Spleen (tissue), 11 donors: ENCODE measurements at regions not wholly inside any gene's neighbourhood (a gene's known extent, or its start where the extent isn't known, plus 50 kb on each side); places are given as distances from the start of the nearest gene placed in this dataset.

Source experiments
- DNase-seq: peaks from one replicate; pipeline ENCODE4 v3.0.0-alpha.2; 2020
- H3K27ac ChIP-seq, 8 donors: fragments of 200-600 bp; sonication (generic) in 7 of 8; 1 replicate in 4 of 8; 2 replicates in 4 of 8; pipeline versions ENCODE4 v1.5.0 to v1.8.0; 2016 to 2021; ENCODE audit warnings: inconsistent platforms in 4 of 8, mild to moderate bottlenecking in 4 of 8, moderate library complexity in 1 of 8
- H3K27me3 ChIP-seq, 7 donors: fragments of 200-600 bp; sonication (generic) in 6 of 7; replicated peaks in 1 of 7; 1 replicate in 4 of 7; 2 replicates in 3 of 7; pipeline versions ENCODE4 v1.5.0 to v1.8.0; 2016 to 2021; ENCODE audit warnings: inconsistent platforms in 3 of 7, mild to moderate bottlenecking in 1 of 7
- H3K36me3 ChIP-seq, 6 donors: fragments of 200-600 bp; sonication (generic) in 5 of 6; 1 replicate in 4 of 6; 2 replicates in 2 of 6; pipeline versions ENCODE4 v1.5.0 to v1.8.0; 2016 to 2021; ENCODE audit warnings: inconsistent platforms in 2 of 6
- H3K4me1 ChIP-seq, 6 donors: fragments of 200-600 bp; sonication (generic) in 5 of 6; 1 replicate in 3 of 6; 2 replicates in 3 of 6; pipeline versions ENCODE4 v1.5.0 to v1.8.0; 2016 to 2021; ENCODE audit warnings: inconsistent platforms in 3 of 6
- H3K4me3 ChIP-seq, 8 donors: fragments of 200-600 bp; sonication (generic) in 7 of 8; 1 replicate in 4 of 8; 2 replicates in 4 of 8; pipeline versions ENCODE4 v1.5.0 to v1.8.0; 2016 to 2021; ENCODE audit warnings: inconsistent platforms in 4 of 8, mild to moderate bottlenecking in 4 of 8, moderate library complexity in 2 of 8
- H3K9me3 ChIP-seq, 8 donors: fragments of 200-600 bp; sonication (generic) in 7 of 8; 1 replicate in 4 of 8; 2 replicates in 4 of 8; pipeline versions ENCODE4 v1.5.0 to v1.8.0; 2016 to 2021; ENCODE audit warnings: inconsistent platforms in 4 of 8
- CTCF ChIP-seq, 11 experiments: fragments of 200-600 bp in 7 of 11; fragments of 450-650 bp in 4 of 11; sonication (generic) in 4 of 11; IDR thresholded peaks in 8 of 11; conservative IDR thresholded peaks in 3 of 11; 1 replicate in 7 of 11; 2 replicates in 4 of 11; pipeline versions ENCODE4 v1.4.0 to v1.8.0; 2016 to 2021; ENCODE audit warnings: antibody characterized with exemption in 11 of 11, inconsistent platforms in 4 of 11, mild to moderate bottlenecking in 1 of 11
- POLR2A ChIP-seq, 3 donors: fragments of 450-650 bp; IDR thresholded peaks; one replicate each; pipeline ENCODE4 v1.5.1; 2017; ENCODE audit warnings: antibody characterized with exemption in 3 of 3, mild to moderate bottlenecking in 1 of 3
- POLR2AphosphoS5 ChIP-seq, 3 donors: sonication (generic); formaldehyde crosslinking; IDR thresholded peaks; one replicate each; pipeline ENCODE4 v1.5.1; 2017; ENCODE audit warnings: antibody characterized with exemption in 3 of 3
- WGBS, 5 donors: extraction: QIAGEN DNeasy Blood & Tissue Kit in 3 of 5; methylation state at CpG; one replicate each; pipeline versions ENCODE4 v1.1.5 to v1.1.7; 2013 to 2018; 5-methylcytosine and 5-hydroxymethylcytosine counted together
- intact Hi-C: fragments of 100-400 bp; cut with DNase I; formaldehyde crosslinking; loops from one replicate; pipeline ENCODE4 v1.15.0; 2023; ENCODE audit warnings: low total_unique reads
- donor health status: healthy with polysubstance abuse.
- donor health status: DM: no; HTN: no; CAD: no; lungs with moderate emphysema.
- donor health status: DM: no; HTN: no; CAD: no.
- donor health status: Bipolar disorder and iron deficiency.
- donor health status: healthy.
- donor health status: DM: no; HTN: no; CAD: no.
- donor health status: DM: yes; HTN: yes; CAD: no.

- 78 to 89% (median 87%) methylated on average over 3 of the region's 3 CpGs for WGBS, 5 donors
- TF ChIP-seq CTCF (IDR thresholded peaks at IDR 0.05 in 8 of 11, conservative IDR thresholded peaks at IDR 0.05 in 3 of 11) = no peak
- TF ChIP-seq POLR2AphosphoS5 (IDR thresholded peaks at IDR 0.05) = no peak
- no peak for TF ChIP-seq POLR2A (IDR thresholded peaks at IDR 0.05)
Observed at GRCh38 chr2:22995576-22995975, 389.4 kb upstream of the KLHL29 start.

GRCh38 chr2:22996911-22997310 is 388.1 kb upstream of the KLHL29 start:
- Histone ChIP-seq H3K27ac (no peak overlapping the region), H3K27me3 (no peaks in the 10 kb centered on the region), H3K4me3 (no peak overlapping the region), H3K4me1 (no peaks in the 10 kb centered on the region), H3K36me3 (no peaks in the 10 kb centered on the region), H3K9me3 (no peaks in the 10 kb centered on the region)
- DNase-seq = no peak
- intact Hi-C loops = no loop called here
- TF ChIP-seq POLR2AphosphoS5 (IDR thresholded peaks at IDR 0.05) = no peak
- TF ChIP-seq CTCF (IDR thresholded peaks at IDR 0.05 in 8 of 11, conservative IDR thresholded peaks at IDR 0.05 in 3 of 11) = no peak
- TF ChIP-seq POLR2A (IDR thresholded peaks at IDR 0.05) = no peak
- 68 to 87% (median 82%) methylated on average over 2 of the region's 2 CpGs for WGBS, 5 donors

More at GRCh38 chr2:22995576-22995975, 389.4 kb upstream of the KLHL29 start:
- no peak overlapping the region for H3K27ac ChIP-seq
- H3K9me3 ChIP-seq = no peaks in the 10 kb centered on the region
- DNase-seq = no peak
- intact Hi-C loops = no loop called here
- no peaks in the 10 kb centered on the region for H3K4me1 ChIP-seq
- H3K27me3 ChIP-seq = no peaks in the 10 kb centered on the region
- H3K4me3 ChIP-seq = no peak overlapping the region
- H3K36me3 ChIP-seq = no peaks in the 10 kb centered on the region

GRCh38 chr2:22998359-22998758 is 386.6 kb upstream of the KLHL29 start:
- 73 to 83% (median 80%) methylated on average over 3 of the region's 3 CpGs for WGBS, 5 donors
- Histone ChIP-seq H3K4me3 (no peak overlapping the region), H3K27ac (no peak overlapping the region), H3K36me3 (no peaks in the 10 kb centered on the region), H3K4me1 (no peaks in the 10 kb centered on the region), H3K27me3 (no peaks in the 10 kb centered on the region), H3K9me3 (no peaks in the 10 kb centered on the region)
- TF ChIP-seq POLR2A (IDR thresholded peaks at IDR 0.05) (no peak), POLR2AphosphoS5 (IDR thresholded peaks at IDR 0.05) (no peak), CTCF (IDR thresholded peaks at IDR 0.05 in 8 of 11, conservative IDR thresholded peaks at IDR 0.05 in 3 of 11) (no peak)
- no peak for DNase-seq
- intact Hi-C loops = no loop called here

GRCh38 chr2:22999951-23000350 is 385.0 kb upstream of the KLHL29 start:
- DNase-seq = no peak
- H3K4me1 ChIP-seq = no peaks in the 10 kb centered on the region
- H3K9me3 ChIP-seq = no peaks in the 10 kb centered on the region
- no peaks in the 10 kb centered on the region for H3K36me3 ChIP-seq
- intact Hi-C loops = no loop called here
- TF ChIP-seq POLR2A (IDR thresholded peaks at IDR 0.05) = no peak
- TF ChIP-seq POLR2AphosphoS5 (IDR thresholded peaks at IDR 0.05) = no peak
- no peak overlapping the region for H3K27ac ChIP-seq
- no peak overlapping the region for H3K4me3 ChIP-seq
- no peaks in the 10 kb centered on the region for H3K27me3 ChIP-seq
- WGBS, 5 donors = 68 to 98% (median 77%) methylated on average over 4 of the region's 4 CpGs

- TF ChIP-seq CTCF (IDR thresholded peaks at IDR 0.05 in 8 of 11, conservative IDR thresholded peaks at IDR 0.05 in 3 of 11) = no peak
- intact Hi-C loops = no loop called here
- no peaks in the 10 kb centered on the region for H3K27me3 ChIP-seq
- WGBS, 5 donors = 88 to 100% (median 94%) methylated on average over 1 of the region's 1 CpG
- H3K9me3 ChIP-seq = no peaks in the 10 kb centered on the region
- H3K4me1 ChIP-seq = no peaks in the 10 kb centered on the region
- no peak for DNase-seq
- H3K27ac ChIP-seq = no peak overlapping the region
- H3K4me3 ChIP-seq = no peak overlapping the region
- no peaks in the 10 kb centered on the region for H3K36me3 ChIP-seq
Observed at GRCh38 chr2:23002234-23002633, 382.7 kb upstream of the KLHL29 start.
